Activated T-helper 1 cell treated with anti-CD3 and anti-CD28 coated beads, Interleukin-2, amount 50 U/mL, for 16 hours (primary cell): ENCODE measurements at regions not wholly inside any gene's neighbourhood (a gene's known extent, or its start where the extent isn't known, plus 50 kb on each side); places are given as distances from the start of the nearest gene placed in this dataset.
"Not testable (repeated sequence)": the region's sequence is repeated elsewhere in the genome, so short reads cannot be mapped to it uniquely, and the experiment has no call there.

Experiments used
- DNase-seq, 2 donors: peaks; one replicate each; pipeline ENCODE4 v3.0.0-alpha.2; 2020; ENCODE audit warnings: low read depth in 1 of 2, low spot score in 1 of 2

DNA sequence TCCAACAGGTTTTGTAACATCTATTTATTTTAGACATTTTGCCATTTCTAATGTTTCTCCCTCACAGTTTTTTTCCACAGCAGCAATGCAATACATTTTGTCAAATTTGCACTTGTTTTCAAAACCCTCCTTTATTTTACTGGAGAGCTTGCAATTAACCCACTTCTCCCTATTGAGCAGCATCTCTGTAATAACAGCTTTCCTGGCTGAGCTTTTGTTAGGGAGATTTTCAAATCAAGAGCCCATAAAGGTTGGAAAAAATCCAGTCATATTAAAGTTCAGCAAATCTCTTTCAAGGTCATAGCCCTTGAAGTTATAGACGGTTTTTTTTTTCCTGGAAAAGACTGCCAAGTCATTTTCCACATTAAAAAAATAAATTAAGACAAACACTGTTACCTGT lies 450.6 kb upstream of the TENM3 start:
- no peak for DNase-seq

DNA sequence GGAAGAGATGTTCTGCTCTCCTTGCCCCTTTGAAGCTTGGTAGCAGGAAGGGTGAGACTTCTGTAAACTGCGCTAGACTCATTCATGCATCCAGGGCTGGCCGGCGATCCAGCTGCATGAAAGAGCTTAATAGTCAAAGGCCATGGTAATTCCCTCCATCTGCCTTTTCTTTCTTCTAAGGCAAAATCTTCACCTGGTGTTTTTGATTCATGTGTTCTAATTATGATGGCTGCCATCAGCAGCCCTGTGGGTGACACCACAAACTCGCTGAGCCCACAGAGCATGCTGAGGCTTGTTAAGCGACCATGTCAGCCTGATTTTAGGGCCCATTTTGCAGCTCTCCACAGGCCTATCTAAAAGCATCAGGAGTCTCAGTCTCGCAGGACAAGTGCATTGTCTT lies 450.1 kb upstream of the TENM3 start:
- DNase-seq = no peak

DNA sequence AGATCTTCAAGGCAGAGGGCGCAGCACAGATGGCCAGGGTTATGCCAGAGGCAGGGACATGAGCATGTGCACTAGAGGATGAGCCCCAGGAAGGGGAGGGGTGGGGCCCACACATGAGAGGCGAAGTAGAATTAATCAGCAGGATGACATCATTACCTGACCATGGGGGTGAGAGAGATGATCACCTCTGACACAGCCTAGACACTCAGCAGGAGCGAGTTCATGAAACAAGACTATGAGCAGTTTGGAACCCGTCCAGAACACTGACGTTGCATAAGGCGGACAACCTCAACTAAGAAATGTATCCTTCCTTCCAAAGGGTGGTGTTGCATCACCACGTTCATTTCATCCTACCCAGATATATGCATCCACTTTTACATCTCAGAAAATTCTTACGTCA lies 446.7 kb upstream of the TENM3 start:
- no peak for DNase-seq

DNA sequence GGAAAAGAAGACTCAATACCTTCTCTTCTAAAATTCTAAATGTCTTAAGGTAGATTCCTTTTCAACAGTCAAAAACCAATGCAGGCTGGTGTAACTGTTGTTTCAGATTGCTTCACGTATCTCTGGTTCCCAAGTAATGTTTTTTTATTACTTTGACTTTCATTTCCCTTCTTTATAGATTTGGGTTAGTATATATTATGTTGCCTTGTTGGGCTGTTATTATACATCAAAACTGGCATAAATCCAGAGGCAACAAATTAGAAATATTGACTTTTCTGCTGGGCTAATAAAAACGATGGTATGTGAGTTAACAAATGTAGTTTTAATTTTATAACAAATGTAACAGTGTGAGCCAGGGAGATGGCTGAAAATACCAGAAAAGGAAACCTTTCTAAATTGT lies 444.7 kb upstream of the TENM3 start:
- no peak for DNase-seq

DNA sequence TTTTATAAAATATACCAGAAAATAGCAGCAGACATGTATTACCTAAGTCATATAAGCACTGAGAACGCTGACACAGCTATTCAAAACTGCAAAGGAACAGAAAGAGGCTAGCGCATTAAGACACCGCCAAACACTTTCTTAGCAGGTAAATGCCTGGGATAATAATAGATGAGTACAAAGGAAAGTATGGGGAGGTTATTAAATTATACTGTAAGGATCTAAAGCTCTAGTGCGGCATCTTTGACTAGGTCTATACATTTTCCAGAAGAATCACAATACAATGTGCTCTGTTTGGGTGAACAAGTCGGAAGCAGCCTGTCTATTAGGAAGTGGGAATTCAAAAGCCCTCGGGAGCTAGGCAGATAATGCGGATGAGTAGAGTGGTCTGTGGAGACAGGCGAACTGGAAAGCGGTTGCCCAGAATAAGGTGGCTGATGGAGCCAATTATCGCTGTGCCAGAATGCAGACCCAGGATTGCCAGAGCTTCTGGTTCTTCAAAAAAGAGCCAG lies 443.6 kb upstream of the TENM3 start:
- DNase-seq = no peak

DNA sequence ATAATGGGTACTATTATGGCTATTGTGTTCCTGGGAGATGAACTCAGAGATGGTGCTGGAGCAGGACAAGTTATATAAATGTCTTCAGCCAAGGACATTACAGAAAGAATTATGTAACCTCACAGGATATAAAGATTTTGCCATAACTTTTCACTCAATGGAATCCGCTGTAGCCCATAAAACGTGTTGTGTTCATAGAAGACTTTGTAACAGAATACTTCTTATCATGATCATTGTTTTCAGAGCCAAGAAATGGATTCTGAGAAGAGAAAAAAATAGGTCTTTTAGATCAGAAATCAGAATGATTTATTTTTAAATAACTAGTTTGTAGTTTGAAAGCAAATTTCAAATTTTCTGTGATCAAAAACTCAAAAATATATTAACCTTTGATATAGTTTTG lies 441.0 kb upstream of the TENM3 start:
- no peak for DNase-seq

DNA sequence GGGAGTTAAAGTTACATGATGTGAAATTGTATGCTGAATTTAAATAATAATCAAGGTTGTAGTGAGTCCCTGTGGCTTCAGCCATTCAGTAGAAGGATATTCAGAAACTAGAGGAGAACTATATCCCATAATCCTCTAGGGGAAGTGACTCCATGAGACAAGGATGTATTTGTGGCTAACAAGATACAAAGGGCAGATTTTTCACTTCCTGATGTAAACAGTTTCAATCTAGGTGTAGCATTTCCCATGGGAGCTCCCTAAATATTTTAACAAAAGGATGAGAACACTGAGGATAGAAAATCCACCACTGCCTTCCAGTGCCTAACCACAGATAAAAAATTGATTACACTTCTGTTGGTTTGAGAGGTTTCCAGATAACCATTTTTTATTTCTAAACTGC lies 435.4 kb upstream of the TENM3 start:
- no peak for DNase-seq

DNA sequence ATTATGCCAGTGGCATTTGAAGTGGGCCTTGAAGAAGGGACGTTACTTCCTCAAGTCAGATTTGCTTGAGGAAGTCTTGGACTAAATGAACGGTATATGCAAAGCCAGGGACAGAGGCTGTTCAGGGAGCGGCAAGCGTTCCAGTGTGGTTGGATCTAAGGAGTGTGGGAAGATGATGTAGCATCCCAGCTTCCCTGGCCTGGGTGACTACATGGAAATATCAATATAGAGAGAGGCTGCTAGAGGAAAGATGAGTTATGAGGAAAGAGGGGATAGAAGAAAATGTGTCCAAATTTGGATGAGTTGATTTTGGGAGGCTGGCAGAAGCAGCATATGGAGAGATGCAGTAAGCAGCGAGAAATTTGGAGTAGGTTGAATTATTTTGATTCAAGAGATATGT lies 432.5 kb upstream of the TENM3 start:
- no peak for DNase-seq

DNA sequence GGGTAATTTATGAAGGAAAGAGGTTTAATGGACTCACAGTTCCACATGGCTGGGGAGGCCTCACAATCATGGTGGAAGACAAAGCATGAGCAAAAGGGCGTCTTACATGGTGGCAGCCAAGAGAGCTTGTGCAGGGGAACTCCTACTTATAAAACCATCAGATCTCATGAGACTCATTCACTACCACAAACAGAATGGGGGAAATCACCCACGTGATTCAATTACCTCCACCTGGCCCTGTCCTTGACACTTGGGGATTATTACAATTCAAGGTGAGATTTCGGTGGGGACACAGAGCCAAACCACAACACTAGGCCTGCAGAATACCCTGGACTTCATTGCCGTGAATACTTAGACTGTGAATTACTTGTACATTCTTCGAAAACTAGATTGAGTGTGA lies 431.7 kb upstream of the TENM3 start:
- not testable (repeated sequence) for DNase-seq

DNA sequence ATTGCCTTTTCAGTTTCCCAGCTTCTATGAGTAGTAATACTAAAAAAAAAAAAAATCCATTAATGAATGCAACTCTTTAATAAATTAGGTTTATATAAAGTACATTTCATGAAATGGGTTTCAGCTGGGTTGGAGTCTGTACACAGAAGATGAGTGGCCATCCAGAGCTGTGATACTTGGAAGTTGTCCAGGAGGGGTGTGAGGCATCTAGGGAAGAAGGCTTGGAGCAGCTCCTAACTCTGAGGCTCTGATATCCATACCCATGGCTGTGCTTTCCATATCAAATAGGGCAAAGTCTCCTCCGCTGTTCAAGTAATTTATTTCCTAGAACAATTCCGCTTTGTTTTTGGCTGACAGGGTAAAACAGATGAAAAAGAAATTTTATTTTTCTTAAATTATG lies 423.3 kb upstream of the TENM3 start:
- DNase-seq = no peak

DNA sequence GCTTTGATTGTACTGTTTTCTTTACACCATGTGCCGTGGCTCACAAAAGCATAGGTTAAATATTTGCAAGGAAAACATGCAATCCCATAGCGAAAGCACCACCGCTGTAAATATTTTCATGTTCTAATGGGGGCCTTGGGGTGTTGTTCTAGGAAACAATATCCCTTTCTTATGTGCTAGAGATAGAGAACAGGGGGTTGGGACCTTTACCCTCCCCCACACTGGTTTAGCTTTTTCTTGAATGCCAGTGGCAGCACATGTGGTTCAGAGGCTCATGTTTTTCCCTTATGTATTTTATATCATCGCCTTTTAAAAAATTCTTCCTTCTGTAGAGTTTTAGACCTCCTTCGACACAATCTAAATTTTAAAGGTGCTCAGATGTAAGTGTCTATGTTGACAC lies 422.6 kb upstream of the TENM3 start:
- DNase-seq = no peak

DNA sequence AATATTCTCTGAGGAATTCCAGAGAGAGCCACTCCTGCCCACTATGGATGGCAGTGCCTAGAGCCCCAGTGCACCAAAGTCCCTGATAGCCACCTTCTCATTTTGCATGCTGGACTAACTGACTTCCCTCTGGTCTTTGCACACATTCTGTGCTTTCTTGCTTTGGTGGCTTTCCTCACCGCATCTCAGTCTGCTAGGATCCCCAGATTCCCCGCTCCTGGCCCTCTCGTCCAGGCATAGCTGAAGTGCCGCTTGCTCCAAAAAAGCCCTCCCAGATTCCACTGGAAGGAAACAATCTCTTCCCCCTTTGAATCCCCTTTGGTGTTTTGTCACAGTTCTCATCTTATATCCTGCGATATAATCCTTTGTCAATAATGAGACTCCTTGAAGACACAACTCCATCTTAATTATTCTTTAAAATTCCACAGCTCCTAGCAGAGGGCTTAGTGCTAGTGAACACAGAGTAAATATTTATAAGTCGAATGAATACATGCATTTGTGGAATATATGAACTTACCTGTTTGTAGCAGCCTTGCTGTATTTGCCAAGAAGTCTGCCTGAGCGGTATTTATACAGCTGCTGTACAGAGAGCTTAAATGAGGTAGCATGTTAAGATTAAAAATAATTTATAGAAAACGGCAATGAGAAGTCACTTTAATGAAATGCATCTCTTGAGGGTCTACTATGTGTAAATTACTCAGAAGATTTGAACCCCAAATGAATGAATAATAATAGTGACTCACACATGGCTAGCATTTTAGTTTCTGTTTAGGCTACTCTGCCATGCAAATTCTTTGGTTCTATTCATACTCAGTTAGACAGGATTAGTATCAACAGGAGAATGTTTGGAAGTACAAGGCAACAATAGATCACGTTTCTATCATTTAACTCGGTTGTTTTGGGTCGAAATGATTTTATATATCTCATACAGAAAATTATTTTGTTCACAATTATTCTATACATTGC lies 421.9 kb upstream of the TENM3 start:
- DNase-seq = no peak

DNA sequence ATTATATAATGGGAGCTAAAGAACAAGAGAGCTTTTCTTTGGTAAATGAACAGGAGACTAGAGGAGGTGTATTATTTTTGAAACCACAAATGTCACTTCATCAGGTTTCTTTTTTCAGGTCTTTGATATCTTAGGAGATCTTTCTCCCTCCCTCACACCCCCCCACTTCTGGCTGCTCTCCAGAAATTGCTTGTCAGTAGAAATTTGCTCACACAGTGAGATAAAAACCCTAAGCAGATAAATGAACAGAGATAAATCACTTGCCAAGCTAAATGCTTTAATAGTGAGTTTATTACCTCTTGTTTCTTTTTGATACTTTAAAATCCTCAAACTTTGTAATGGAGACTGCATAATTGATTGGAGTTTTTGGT lies 421.2 kb upstream of the TENM3 start:
- DNase-seq = no peak

DNA sequence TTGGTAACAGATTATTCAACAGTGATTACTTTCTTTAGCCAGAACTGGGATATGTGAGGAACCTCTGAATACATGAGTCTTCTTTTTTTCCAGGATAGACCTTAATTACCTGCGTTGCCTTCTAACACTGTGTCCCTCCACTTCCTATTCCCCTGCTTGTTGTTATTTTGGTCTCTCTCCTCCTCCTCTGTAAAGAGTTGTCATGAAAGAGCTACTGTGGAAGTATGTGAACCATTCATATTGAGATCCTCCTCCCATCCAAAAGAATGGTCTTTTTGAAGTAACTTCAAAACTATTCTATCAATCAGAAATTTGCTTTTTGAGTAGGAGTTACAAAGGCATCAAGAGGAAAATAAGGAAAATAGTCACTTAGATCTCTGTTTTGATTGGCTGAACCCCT lies 420.0 kb upstream of the TENM3 start:
- no peak for DNase-seq

DNA sequence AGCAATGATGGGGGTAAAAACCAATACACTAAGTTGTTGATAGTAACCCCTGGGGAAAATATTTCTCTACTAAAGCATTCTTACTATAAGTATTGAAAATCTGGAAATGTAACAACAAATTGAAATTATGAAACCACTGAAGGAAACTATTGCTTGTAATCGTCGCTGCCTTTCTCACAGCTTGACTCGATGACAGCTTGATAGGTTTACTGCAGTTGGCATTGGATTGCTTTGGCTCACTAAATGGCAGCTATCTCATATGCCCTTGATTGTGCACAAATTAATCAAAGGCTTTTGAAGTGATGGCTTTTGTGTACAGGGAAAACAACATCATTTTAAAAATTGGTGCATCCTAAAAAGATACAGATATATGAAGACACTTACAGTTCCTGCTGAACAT lies 419.6 kb upstream of the TENM3 start:
- no peak for DNase-seq

DNA sequence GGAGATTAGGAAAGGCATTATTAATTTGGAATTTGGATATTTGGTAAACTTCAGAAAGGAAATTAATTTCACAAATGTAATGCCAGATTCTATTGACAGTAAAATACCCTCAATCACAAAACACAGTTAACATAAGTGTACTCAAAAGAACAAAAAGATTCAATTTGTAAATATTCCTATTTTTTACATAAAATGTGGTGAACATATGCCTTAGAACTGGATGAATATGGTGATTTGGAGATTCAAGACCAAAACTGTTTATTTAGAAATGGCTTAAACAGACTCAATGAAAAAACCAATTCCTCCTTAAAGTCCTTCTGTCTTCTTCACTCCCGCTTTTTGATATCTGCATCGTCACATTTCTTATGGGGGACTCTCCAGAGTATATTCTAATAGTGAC lies 417.6 kb upstream of the TENM3 start:
- no peak for DNase-seq

DNA sequence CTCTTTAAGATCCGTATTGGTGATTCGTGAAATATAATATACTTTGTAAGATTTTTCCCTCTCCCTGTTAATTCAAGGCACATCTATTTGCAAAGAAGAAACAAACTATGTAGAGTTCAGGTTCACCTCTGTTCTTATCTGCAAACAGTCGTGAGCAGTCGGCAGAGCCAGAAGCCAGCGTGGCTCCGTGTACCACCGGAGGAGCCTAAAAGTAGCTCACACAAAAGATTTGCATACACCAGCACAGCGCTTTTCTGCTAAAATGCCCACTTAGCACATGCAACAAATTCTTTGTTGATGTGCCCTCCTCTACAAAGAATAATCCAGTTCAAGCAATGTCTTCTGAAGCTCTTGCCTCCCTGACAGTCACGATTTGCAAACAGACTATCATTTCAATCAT lies 416.0 kb upstream of the TENM3 start:
- DNase-seq = no peak

DNA sequence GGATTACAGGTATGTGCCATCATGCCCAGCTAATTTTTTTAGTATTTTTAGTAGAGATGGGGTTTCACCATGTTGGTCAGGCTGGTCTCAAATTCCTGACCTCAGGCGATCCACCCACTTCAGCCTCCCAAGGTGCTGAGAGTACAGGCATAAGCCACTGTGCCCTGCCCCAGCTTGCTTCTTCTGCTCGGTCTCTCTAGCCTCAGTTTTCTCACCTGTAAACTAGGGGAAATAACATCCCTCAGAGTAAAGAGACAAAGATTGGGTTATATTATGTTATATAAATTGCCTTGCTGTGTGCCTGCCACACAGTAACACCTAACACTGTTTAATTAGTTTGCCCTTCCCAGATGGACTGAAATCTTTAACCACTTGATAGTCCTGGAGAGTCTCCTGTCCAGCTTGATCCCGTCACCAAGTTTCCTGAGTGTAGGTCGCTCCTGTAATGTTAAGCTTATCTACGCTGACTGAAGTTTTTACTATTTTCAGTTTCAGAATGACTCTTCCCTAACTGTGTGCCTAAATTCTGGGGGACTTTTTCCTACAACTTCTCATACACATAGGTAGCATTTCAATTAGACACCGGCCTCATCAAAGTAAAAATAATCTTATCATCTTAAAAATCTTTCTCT lies 412.7 kb upstream of the TENM3 start:
- DNase-seq = no peak

DNA sequence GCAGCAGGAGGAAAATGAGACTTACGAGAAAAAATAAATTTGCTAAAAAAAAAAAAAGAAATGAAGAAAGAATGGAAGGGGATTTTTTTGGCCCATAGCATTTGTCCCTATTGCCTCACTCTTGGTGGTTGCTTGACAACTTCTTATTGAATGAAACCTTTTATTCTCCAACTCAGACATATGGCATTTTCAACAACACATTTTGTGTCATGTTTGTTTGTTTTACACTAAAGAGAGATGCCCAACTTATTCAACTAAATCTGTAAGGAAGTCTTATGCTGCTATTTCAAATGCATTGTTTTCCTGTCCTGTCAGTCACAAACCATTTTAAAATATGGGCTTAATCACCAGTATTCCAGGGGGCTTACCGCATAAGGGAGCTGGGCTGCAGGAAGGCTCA lies 409.1 kb upstream of the TENM3 start:
- DNase-seq = no peak

DNA sequence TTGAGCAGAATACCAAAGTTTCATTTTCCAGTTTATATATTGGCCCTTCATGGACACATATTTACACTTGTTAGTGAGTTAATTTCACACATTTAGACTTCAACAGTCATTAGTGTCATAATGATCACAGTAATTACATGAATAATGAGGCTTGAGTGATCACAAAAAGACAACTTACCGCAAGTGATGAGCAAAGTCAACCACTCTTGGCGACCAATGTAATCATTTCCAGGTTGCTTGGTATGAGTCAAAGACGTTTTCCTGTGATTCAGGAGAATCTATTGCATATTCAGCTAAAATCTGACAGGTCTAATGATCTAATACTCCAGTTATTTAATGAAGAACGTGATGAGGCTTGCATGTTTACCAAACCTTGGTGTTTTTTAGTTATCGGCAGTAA lies 407.9 kb upstream of the TENM3 start:
- DNase-seq = no peak

DNA sequence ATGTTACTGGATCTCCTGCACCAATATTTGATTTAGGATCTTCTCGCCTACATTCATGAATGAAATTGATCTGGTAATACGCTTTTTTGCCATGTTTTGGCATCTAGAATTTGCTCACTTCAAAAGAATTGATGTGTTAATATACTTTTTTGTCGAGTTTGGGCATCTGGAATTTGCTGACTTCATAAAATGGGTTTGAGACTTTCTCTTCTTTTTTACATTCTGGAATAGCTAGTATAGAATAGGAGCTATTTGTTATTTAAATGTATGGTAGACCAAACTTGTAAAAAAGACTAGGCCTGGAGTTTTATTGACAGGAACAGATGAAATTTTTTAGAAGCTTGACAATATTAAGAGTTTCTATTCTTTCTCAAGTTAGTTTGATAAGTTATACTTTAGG lies 404.9 kb upstream of the TENM3 start:
- DNase-seq = no peak

DNA sequence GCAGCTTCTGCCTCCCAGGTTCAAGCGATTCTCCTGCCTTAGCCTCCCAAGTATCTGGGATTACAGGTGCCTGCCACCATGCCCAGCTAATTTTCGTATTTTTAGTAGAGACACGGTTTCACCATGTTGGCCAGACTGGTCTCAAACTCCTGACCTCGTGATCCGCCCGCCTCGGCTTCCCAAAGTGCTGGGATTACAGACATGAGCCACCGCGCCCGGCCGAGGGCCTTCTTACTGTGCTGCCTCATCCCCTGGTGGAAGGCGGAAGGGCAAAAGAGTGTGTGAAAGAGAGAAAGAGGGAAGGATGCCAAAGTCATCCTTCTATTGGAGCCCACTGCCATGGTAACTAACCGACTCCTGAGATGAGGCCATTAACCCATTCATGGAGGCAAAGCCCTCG lies 399.4 kb upstream of the TENM3 start:
- not testable (repeated sequence) for DNase-seq

DNA sequence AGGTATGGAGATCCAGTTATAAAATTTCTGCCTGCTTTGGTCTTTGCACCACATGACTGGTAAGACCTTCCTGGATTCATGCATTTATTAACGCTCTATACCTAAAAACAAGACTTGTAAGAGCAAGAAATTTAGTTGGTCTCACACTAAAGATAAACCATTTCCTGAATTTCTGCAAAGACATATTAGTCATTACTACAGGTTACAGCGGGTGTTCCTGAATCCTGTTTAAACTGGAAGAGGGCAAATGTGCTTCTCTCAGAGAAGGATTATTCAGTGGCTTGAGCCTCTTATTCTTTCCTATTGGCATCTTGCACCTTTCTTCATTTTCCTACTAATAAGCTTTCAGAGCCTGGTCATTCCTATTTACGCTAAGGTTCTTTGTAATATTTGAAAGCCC lies 397.6 kb upstream of the TENM3 start:
- DNase-seq = no peak
